ENCODE measurements at regions not wholly inside any gene's neighbourhood (a gene's known extent, or its start where the extent isn't known, plus 50 kb on each side); places are given as distances from the start of the nearest gene placed in this dataset.

DNA sequence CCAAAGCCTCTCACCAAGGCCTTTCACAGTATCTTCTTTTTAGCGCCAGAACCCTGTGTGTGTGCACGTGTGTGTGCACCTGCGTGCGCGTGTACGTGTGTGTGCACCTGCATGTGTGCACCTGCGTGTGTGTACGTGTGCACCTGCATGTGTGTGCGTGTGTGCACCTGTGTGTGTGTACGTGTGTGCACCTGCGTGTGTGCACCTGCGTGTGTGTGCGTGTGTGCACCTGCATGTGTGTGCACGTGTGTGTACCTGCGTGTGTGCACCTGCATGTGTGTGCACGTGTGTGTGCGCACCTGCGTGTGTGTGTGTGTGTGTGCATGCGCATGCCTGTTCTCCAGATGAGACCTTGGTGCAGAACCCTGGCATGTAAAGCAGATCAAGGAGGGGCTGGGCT is 131.4 kb upstream of the HDAC4 start:
- TF ChIP-seq, protein P1, sequence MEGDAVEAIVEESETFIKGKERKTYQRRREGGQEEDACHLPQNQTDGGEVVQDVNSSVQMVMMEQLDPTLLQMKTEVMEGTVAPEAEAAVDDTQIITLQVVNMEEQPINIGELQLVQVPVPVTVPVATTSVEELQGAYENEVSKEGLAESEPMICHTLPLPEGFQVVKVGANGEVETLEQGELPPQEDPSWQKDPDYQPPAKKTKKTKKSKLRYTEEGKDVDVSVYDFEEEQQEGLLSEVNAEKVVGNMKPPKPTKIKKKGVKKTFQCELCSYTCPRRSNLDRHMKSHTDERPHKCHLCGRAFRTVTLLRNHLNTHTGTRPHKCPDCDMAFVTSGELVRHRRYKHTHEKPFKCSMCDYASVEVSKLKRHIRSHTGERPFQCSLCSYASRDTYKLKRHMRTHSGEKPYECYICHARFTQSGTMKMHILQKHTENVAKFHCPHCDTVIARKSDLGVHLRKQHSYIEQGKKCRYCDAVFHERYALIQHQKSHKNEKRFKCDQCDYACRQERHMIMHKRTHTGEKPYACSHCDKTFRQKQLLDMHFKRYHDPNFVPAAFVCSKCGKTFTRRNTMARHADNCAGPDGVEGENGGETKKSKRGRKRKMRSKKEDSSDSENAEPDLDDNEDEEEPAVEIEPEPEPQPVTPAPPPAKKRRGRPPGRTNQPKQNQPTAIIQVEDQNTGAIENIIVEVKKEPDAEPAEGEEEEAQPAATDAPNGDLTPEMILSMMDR (IDR thresholded peaks at IDR 0.05; ENCODE audit: low read depth, low read length) = no peak
- no peak overlapping the region for H3K4me3 ChIP-seq (ENCODE audit: low read depth, low read length)

DNA sequence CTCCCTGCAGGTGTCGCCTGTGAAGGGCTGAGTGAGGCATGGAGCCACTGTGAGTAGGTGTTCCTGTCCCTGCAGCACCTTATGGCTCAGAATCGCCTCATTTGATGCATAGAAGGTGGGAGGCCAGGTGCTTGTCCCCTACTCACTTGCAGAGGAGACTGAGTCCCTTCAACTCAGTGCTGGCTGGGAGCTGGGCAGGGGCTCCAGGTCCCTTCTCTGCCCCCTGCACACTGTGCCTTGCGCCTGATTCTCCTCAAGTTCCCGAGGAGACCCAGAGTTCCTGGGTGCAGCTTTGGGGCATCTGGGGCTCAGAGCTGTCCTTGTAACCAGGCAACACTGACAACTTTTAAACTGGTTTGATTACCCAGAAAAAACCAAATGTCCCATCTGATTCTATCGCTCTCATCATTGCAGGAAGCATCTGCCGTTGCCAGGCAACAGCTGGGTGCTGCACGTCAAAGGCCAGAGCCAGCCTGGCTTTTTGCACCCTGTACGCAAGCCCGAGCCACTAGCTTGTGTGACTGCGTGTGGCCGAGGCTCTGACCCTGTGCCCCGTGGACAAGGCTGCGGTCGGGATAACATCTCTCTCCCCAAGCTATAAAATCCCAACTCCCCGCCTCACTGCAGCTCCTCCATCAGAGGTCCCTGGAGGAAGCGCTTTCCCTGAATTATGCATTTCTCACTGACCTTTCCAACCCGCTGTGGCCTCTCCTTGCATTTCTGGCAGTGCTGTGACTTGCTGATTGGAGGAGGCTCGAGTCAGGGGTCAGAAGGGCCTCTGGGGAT is 130.8 kb upstream of the HDAC4 start:
- TF ChIP-seq, protein P1 (IDR thresholded peaks at IDR 0.05; ENCODE audit: low read depth, low read length) = no peak
- no peak overlapping the region for H3K4me3 ChIP-seq (ENCODE audit: low read depth, low read length)

DNA sequence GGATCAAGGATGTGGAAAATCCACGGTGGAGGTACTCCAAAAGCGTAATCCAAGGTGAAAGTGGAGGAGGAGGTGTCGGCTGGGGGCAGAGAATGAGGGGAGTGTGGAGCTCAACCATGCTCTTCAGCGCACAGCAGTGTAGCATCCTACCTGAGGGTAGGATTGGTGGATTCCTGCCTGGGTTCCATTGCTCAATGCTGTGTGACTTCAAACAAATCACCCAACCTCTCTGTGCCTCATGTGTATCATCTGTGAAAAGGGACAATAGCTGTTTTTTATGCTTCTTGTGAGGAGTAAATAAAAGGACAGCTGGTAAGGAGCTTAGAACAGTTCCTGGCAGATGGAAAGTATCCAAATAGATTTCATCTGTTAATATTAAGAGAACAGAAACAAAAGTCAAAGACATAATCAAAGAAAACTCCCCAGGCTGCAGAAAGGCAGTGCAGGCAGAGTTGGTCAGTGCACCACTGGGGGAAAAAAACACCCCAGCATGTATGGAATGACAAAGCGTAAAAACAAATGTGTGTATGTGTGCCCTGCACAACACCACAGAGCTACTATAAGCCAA is 130.0 kb upstream of the HDAC4 start:
- H3K4me3 ChIP-seq (ENCODE audit: low read depth, low read length) = no peak overlapping the region
- TF ChIP-seq, protein P1 (IDR thresholded peaks at IDR 0.05; ENCODE audit: low read depth, low read length) = no peak

DNA sequence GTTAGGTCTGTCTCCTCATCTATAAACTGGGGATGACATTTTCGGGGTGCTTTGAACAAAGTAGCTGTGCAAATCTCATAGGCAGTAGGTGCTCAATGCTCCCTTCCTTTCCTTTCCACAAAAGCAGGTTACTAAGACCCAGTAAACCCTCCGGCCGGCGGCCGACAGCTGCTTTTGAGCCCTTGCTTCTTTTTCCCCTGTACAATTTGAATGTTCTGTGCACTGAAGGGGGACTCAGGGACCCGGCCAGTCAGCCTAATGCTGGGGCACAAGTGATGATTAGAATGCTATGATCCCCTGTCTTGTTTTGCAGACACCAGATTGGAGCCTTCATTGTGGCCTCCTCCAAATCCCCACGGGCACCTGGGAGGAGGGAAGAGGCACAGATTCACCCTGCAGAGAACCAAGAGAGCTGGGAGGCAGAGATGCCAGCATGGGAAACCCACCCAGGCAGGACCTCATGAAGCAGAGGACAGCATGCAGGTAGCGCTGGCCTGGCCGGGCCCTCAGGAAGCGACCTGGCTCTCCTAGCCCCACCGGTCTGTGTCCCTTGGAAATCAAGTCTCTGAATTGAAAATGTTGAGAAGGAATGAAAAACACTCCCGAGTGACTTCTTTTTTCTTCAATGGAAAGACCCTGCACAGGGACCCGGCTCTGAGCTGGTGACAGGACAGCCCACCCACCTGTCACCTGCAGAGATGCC is 128.6 kb upstream of the HDAC4 start:
- H3K4me3 ChIP-seq (ENCODE audit: low read depth, low read length) = no peak overlapping the region
- TF ChIP-seq, protein P1 (IDR thresholded peaks at IDR 0.05; ENCODE audit: low read depth, low read length) = no peak

DNA sequence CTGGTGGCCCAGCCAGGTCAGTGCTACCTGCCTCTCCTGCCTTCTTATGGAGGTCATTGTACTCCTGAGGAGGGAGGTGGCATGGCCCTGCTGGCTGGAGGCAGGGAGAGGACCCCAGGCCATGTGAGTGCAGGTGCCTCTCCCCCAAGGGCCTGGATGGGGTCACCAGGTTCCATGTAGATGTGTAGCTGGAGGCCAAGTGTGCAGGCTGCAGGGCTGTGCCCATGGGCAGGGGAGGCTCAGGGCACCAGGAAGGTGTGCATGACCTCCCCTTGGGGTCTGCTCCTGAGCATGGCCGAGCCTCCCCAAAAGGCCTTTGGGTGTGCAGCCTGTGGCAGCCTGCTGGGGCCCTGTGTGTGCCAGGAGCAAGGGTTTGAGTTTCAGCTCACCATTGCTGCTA is 128.1 kb upstream of the HDAC4 start:
- TF ChIP-seq, protein P1 (IDR thresholded peaks at IDR 0.05; ENCODE audit: low read depth, low read length) = no peak
- no peak overlapping the region for H3K4me3 ChIP-seq (ENCODE audit: low read depth, low read length)

DNA sequence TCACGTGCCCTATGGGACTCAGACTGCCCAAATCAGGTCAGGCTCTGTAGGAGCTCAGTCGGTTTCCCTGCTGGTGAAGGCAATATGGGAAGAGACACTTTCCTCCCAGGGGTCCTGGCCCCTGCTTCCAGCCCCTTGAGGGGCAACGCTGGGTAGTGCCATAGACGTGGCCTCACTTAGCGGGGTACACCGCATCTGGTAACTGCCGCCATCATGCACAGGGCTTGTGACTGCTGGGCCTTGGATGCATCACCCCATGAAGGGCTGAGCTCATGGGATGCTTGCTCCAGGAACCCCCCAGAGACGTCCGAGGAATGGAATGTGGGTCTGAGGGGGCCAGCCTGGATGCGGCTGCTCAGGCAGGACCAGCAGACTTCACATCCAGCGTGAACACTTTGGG is 127.3 kb upstream of the HDAC4 start:
- no peak overlapping the region for H3K4me3 ChIP-seq (ENCODE audit: low read depth, low read length)
- TF ChIP-seq, protein P1 (IDR thresholded peaks at IDR 0.05; ENCODE audit: low read depth, low read length) = no peak

Data from WI38 (cell line).